PC-3 (cell line): ENCODE measurements at regions not wholly inside any gene's neighbourhood (a gene's known extent, or its start where the extent isn't known, plus 50 kb on each side); places are given as distances from the start of the nearest gene placed in this dataset.
"Not testable (repeated sequence)": the region's sequence is repeated elsewhere in the genome, so short reads cannot be mapped to it uniquely, and the experiment has no call there.

Source experiments
- ATAC-seq: fragments of 200-7000 bp; cut with Tn5 transposase; 2 replicates; pipeline ENCODE4 v1.9.1; 2020; ENCODE audit warnings: mild to moderate bottlenecking, moderate library complexity
- BruUV-seq: library from RNA; stranded (reverse); fragments of 400-500 nt; replicated peaks from 2 replicates; lab custom pipeline; 2021; lab: Mats Ljungman, UMichigan
- CTCF ChIA-PET: fragments of 300-600 bp; sonication (Branson Sonifier 250); formaldehyde crosslinking; loops from one replicate; lab custom pipeline; 2022; ENCODE audit warnings: antibody characterized with exemption; lab: Charles Lee
- POLR2A ChIA-PET: fragments of 300-600 bp; sonication (Branson Sonifier 250); formaldehyde crosslinking; loops from one replicate; lab custom pipeline; 2022; ENCODE audit warnings: antibody characterized with exemption; ENCODE audit not compliant: unreplicated experiment; lab: Charles Lee
- DNase-seq: peaks from one replicate; pipeline ENCODE4 v3.0.0-alpha.2; 2015
- H2AFZ ChIP-seq: fragments of 300-600 bp; sonication (generic); 2 replicates; pipeline ENCODE4 v1.6.0; 2016; ENCODE audit warnings: antibody characterized with exemption, low read length
- H3F3A ChIP-seq: fragments of 300-600 bp; sonication (generic); one replicate; pipeline ENCODE4 v1.6.0; 2017; ENCODE audit warnings: antibody characterized with exemption, low read length, control low read depth, mild to moderate bottlenecking; ENCODE audit not compliant: unreplicated experiment
- H3K27ac ChIP-seq: fragments of 300-600 bp; sonication (generic); 2 replicates; pipeline ENCODE4 v1.5.1; 2016; ENCODE audit warnings: mild to moderate bottlenecking, low read length
- H3K27me3 ChIP-seq: fragments of 300-600 bp; sonication (generic); 2 replicates; pipeline ENCODE4 v1.6.1; 2016; ENCODE audit warnings: low read length, mixed read lengths
- H3K36me3 ChIP-seq: fragments of 300-600 bp; sonication (generic); 2 replicates; pipeline ENCODE4 v1.6.1; 2016; ENCODE audit warnings: low read depth, mixed run types, low read length, mixed read lengths
- H3K4me1 ChIP-seq: fragments of 300-600 bp; sonication (generic); 2 replicates; pipeline ENCODE4 v1.5.1; 2016; ENCODE audit warnings: low read length; ENCODE audit not compliant: insufficient read depth
- H3K4me2 ChIP-seq: fragments of 300-600 bp; sonication (generic); 2 replicates; pipeline ENCODE4 v1.6.0; 2016; ENCODE audit warnings: low read length
- H3K4me3 ChIP-seq: fragments of 300-600 bp; sonication (generic); 2 replicates; pipeline ENCODE4 v1.5.1; 2016; ENCODE audit warnings: mild to moderate bottlenecking, low read length, mixed read lengths
- H3K79me2 ChIP-seq: fragments of 300-600 bp; sonication (generic); 2 replicates; pipeline ENCODE4 v1.6.1; 2017; ENCODE audit warnings: low read length, mixed read lengths
- H3K9ac ChIP-seq: fragments of 300-600 bp; sonication (generic); 2 replicates; pipeline ENCODE4 v1.6.0; 2016; ENCODE audit warnings: mild to moderate bottlenecking, low read length
- H3K9me2 ChIP-seq: fragments of 300-600 bp; sonication (generic); replicated peaks from 2 replicates; pipeline ENCODE4 v1.6.1; 2016; ENCODE audit warnings: mixed run types, low read length, mixed read lengths
- H3K9me3 ChIP-seq: fragments of 300-600 bp; sonication (generic); 2 replicates; pipeline ENCODE4 v1.6.1; 2016; ENCODE audit warnings: low read length, mixed read lengths
- H4K20me1 ChIP-seq: fragments of 300-600 bp; sonication (generic); 2 replicates; pipeline ENCODE4 v1.6.1; 2016; ENCODE audit warnings: low read length, mixed read lengths
- EZH2 ChIP-seq: fragments of 300-600 bp; sonication (generic); IDR thresholded peaks from one replicate; pipeline ENCODE4 v1.6.1; 2017; ENCODE audit warnings: antibody characterized with exemption, mild to moderate bottlenecking, low read length; ENCODE audit not compliant: unreplicated experiment
- EZH2phosphoT487 ChIP-seq: fragments of 300-600 bp; sonication (generic); IDR thresholded peaks from 2 replicates; pipeline ENCODE4 v1.6.1; 2018; ENCODE audit warnings: mild to moderate bottlenecking, antibody characterized with exemption, low read length, borderline replicate concordance
- intact Hi-C: fragments of 100-400 bp; cut with micrococcal nuclease; formaldehyde crosslinking; loops from 2 replicates; pipeline ENCODE4 v1.9.0; 2023
- TF ChIP-seq, protein P1 (sequence below): fragments of 300-600 bp; sonication (generic); conservative IDR thresholded peaks from 2 replicates; pipeline ENCODE4 v1.5.1; 2017; ENCODE audit warnings: antibody characterized with exemption, low read depth, mild to moderate bottlenecking, low read length

- Histone ChIP-seq H3K9ac (no peak overlapping the region), H3K9me2 (no peaks in the 10 kb centered on the region), H3K27ac (no peak overlapping the region), H3K27me3 (no peaks in the 10 kb centered on the region), H3K4me2 (no peak overlapping the region), H3K4me3 (no peak overlapping the region), H4K20me1 (no peaks in the 10 kb centered on the region), H2AFZ (no peak overlapping the region), H3K79me2 (no peaks in the 10 kb centered on the region), H3K9me3 (no peaks in the 10 kb centered on the region), H3F3A (no peaks in the 10 kb centered on the region), H3K36me3 (no peaks in the 10 kb centered on the region), H3K4me1 (no peaks in the 10 kb centered on the region)
- ATAC-seq = no peak
- intact Hi-C loops = no loop called here
- POLR2A ChIA-PET = no interaction called here
- BruUV-seq = no TSS peak
- no peak for TF ChIP-seq EZH2
- TF ChIP-seq, protein P1, sequence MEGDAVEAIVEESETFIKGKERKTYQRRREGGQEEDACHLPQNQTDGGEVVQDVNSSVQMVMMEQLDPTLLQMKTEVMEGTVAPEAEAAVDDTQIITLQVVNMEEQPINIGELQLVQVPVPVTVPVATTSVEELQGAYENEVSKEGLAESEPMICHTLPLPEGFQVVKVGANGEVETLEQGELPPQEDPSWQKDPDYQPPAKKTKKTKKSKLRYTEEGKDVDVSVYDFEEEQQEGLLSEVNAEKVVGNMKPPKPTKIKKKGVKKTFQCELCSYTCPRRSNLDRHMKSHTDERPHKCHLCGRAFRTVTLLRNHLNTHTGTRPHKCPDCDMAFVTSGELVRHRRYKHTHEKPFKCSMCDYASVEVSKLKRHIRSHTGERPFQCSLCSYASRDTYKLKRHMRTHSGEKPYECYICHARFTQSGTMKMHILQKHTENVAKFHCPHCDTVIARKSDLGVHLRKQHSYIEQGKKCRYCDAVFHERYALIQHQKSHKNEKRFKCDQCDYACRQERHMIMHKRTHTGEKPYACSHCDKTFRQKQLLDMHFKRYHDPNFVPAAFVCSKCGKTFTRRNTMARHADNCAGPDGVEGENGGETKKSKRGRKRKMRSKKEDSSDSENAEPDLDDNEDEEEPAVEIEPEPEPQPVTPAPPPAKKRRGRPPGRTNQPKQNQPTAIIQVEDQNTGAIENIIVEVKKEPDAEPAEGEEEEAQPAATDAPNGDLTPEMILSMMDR = no peak
- TF ChIP-seq EZH2phosphoT487 = no peak
- CTCF ChIA-PET = interaction anchor here (0.5 kb wide), 1 partner anchor 37 kb away, joined by 3 read pairs; no protein-coding TSS in a partner anchor
- DNase-seq = no peak
Observed at GRCh38 chr5:126681970-126682369, 81.2 kb downstream of the PHAX start.

DNA sequence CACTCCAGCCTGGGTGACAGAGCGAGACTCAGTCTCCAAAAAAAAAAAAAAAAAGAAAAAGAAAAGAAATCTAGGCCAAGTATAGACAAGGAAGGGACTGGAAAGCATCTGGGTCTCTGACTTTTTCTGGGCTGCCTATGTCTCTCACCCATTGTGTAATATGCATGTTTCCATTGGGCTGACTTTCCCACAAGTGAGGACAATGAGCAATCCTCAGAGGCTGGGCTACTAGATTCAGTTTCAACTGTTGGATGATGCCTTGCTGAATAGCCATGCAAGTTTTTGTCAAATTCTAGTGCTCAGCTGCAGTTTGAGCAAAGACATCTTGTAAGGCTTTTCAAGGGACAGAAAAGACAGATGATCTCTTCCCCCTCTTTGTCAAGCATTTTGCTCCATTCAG lies 82.1 kb downstream of the PHAX start:
- DNase-seq = no peak
- H3K4me1 ChIP-seq = no peaks in the 10 kb centered on the region
- no peaks in the 10 kb centered on the region for H3K79me2 ChIP-seq
- intact Hi-C loops = no loop called here
- no peak overlapping the region for H3K9ac ChIP-seq
- no peaks in the 10 kb centered on the region for H3K36me3 ChIP-seq
- ChIA-PET POLR2A (no interaction called here), CTCF (no interaction called here)
- no peak overlapping the region for H3K4me3 ChIP-seq
- H2AFZ ChIP-seq = no peak overlapping the region
- H4K20me1 ChIP-seq = no peaks in the 10 kb centered on the region
- H3K27ac ChIP-seq = no peak overlapping the region
- H3K9me2 ChIP-seq = no peaks in the 10 kb centered on the region
- H3K27me3 ChIP-seq = no peaks in the 10 kb centered on the region
- TF ChIP-seq EZH2 (no peak), EZH2phosphoT487 (no peak)
- TF ChIP-seq, protein P1 = no peak
- H3K9me3 ChIP-seq = no peaks in the 10 kb centered on the region
- H3F3A ChIP-seq = no peaks in the 10 kb centered on the region
- no TSS peak for BruUV-seq
- H3K4me2 ChIP-seq = no peak overlapping the region
- ATAC-seq = no peak

DNA sequence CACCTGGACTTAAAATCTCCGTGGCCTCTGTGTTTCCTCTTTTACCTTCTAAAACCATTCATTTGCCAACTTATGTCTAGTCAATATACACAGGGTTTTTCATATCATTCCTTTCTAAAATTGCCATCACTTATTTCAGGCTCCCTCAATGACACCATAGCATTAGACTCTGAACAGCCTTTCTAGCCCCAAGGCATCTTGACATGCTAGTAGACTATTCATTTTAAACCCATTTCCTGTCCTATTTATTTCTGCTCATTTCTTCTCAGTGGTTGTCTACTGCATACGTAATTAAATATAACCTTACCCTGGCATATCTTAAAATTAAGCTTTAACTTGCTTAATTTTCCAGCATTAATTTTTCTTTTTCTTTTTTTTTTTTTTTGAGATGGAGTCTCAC lies 83.2 kb downstream of the PHAX start:
- H3F3A ChIP-seq = no peaks in the 10 kb centered on the region
- no peak overlapping the region for H3K27ac ChIP-seq
- no TSS peak for BruUV-seq
- H3K4me2 ChIP-seq = no peak overlapping the region
- ChIA-PET POLR2A (no interaction called here), CTCF (interaction anchor here (1.0 kb wide), 1 partner anchor 119 kb away, joined by 4 read pairs; no protein-coding TSS in a partner anchor)
- no peak overlapping the region for H3K4me3 ChIP-seq
- no peaks in the 10 kb centered on the region for H3K27me3 ChIP-seq
- no peaks in the 10 kb centered on the region for H3K36me3 ChIP-seq
- no peak for DNase-seq
- no peaks in the 10 kb centered on the region for H3K9me3 ChIP-seq
- no peak for ATAC-seq
- H3K9me2 ChIP-seq = no peaks in the 10 kb centered on the region
- intact Hi-C loops = no loop called here
- no peak overlapping the region for H3K9ac ChIP-seq
- TF ChIP-seq, protein P1 = no peak
- no peak for TF ChIP-seq EZH2
- no peak for TF ChIP-seq EZH2phosphoT487
- H4K20me1 ChIP-seq = no peaks in the 10 kb centered on the region
- H2AFZ ChIP-seq = no peak overlapping the region
- no peaks in the 10 kb centered on the region for H3K4me1 ChIP-seq
- no peaks in the 10 kb centered on the region for H3K79me2 ChIP-seq

DNA sequence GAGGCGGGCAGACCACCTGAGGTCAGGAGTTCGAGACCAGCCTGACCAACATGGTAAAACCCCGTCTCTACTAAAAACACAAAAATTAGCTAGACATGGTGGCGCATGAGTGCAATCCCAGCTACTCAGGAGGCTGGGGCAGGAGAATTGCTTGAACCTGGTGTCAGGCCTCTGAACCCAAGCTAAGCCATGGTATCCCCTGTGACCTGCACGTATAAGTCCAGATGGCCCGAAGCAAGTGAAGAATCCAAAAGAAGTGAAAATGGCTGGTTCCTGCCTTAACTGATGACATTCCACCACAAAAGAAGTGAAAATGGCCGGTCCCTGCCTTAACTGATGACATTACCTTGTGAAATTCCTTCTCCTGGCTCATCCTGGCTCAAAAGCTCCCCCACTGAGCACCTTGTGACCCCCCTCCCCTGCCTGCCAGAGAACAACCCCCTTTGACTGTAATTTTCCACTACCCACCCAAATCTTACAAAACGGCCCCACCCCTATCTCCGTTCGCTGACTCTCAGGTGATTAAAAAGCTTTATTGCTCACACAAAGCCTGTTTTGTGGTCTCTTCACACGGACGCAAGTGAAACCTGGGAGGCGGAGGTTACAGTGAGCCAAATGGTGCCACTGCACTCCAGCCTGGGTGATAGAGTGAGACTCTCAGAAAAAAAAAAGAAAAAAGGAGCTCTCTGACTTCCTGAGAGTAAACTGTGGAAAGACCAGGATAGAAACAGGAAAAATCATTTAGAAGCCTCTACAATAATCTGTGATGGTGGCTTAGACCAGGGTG lies 84.1 kb downstream of the PHAX start:
- H3K9ac ChIP-seq, H2AFZ ChIP-seq, H4K20me1 ChIP-seq, H3K9me3 ChIP-seq, H3F3A ChIP-seq, ATAC-seq, H3K4me1 ChIP-seq, H3K27me3 ChIP-seq, intact Hi-C loops, H3K4me3 ChIP-seq, H3K9me2 ChIP-seq, POLR2A ChIA-PET, H3K27ac ChIP-seq, BruUV-seq, H3K36me3 ChIP-seq, DNase-seq, H3K4me2 ChIP-seq, H3K79me2 ChIP-seq: not testable (repeated sequence)
- CTCF ChIA-PET = interaction anchor here (0.6 to 1.0 kb wide), 2 partner anchors 95 to 118 kb away, joined by 3 to 4 read pairs; no protein-coding TSS in a partner anchor
